Endothelial cell of umbilical vein (primary cell): ENCODE measurements at regions not wholly inside any gene's neighbourhood (a gene's known extent, or its start where the extent isn't known, plus 50 kb on each side); places are given as distances from the start of the nearest gene placed in this dataset.

Experiments used
- BruUV-seq: library from RNA; stranded (reverse); fragments of 400-500 nt; replicated peaks from 2 replicates; lab custom pipeline; 2021; lab: Mats Ljungman, UMichigan
- CTCF ChIA-PET: fragments of 300-600, 350-600 bp; sonication (Branson Sonifier 250); formaldehyde crosslinking; loops from one replicate; lab custom pipeline; 2021; ENCODE audit warnings: antibody characterized with exemption, inconsistent platforms; lab: Charles Lee
- POLR2A ChIA-PET: fragments of 300-600, 350-600 bp; sonication (Branson Sonifier 250); formaldehyde crosslinking; loops from one replicate; lab custom pipeline; 2021; ENCODE audit warnings: antibody characterized with exemption, inconsistent platforms; lab: Charles Lee
- DNase-seq: peaks from one replicate; pipeline ENCODE4 v3.0.0-alpha.2; 2011; ENCODE audit warnings: low read depth, low spot score
- FAIRE-seq: peaks from 2 replicates; lab custom pipeline; 2011; peaks lifted over from hg19 to GRCh38; lab: Jason Lieb, UNC
- H2AFZ ChIP-seq: 2 replicates; pipeline ENCODE4 v1.6.0; 2012; ENCODE audit warnings: low read depth, low read length, control low read depth, inconsistent platforms
- H3K27ac ChIP-seq: 2 replicates; pipeline ENCODE4 v1.5.1; 2011; ENCODE audit warnings: low read depth, mild to moderate bottlenecking, control low read depth, low read length, moderate library complexity; ENCODE audit not compliant: insufficient read depth
- H3K27me3 ChIP-seq, 2 experiments: 2 replicates each; pipeline versions ENCODE4 v1.6.0 to v1.6.1; 2011; ENCODE audit warnings: low read length in 2 of 2, mixed read lengths in 1 of 2; ENCODE audit not compliant: control insufficient read depth in 2 of 2, insufficient read depth in 2 of 2
- H3K36me3 ChIP-seq, 2 experiments: 2 replicates in 1 of 2; 3 replicates in 1 of 2; pipeline ENCODE4 v1.5.1; 2011; ENCODE audit warnings: low read length in 2 of 2, mild to moderate bottlenecking in 1 of 2, moderate library complexity in 1 of 2; ENCODE audit not compliant: control insufficient read depth in 2 of 2, insufficient read depth in 2 of 2; ENCODE audit errors: extremely low read depth in 1 of 2
- H3K4me1 ChIP-seq: 3 replicates; pipeline ENCODE4 v1.5.1; 2011; ENCODE audit warnings: mild to moderate bottlenecking, low read length; ENCODE audit not compliant: control insufficient read depth, insufficient read depth; ENCODE audit errors: extremely low read depth
- H3K4me2 ChIP-seq: 2 replicates; pipeline ENCODE4 v1.6.1; 2011; ENCODE audit warnings: low read length, control low read depth, mixed read lengths; ENCODE audit not compliant: insufficient read depth
- H3K4me3 ChIP-seq, 3 experiments: fragments of 200-600 bp in 1 of 3; sonication (generic), shearing (Covaris generic) in 1 of 3; replicated peaks in 1 of 3; 2 replicates each; pipeline ENCODE4 v1.5.1; 2011 to 2016; ENCODE audit warnings: control low read depth in 3 of 3, low read length in 3 of 3, mild to moderate bottlenecking in 2 of 3, inconsistent platforms in 1 of 3, low read depth in 1 of 3, moderate library complexity in 1 of 3; ENCODE audit not compliant: insufficient read depth in 1 of 3
- H3K79me2 ChIP-seq: 2 replicates; pipeline ENCODE4 v1.6.0; 2012; ENCODE audit warnings: low read length, inconsistent platforms; ENCODE audit not compliant: control insufficient read depth, insufficient read depth
- H3K9ac ChIP-seq: replicated peaks from 2 replicates; pipeline ENCODE3; 2011; ENCODE audit warnings: low read length, control low read depth; ENCODE audit not compliant: insufficient read depth; ENCODE audit errors: extremely low read depth
- H3K9me1 ChIP-seq: replicated peaks from 3 replicates; pipeline ENCODE4 v1.6.0; 2011; ENCODE audit warnings: mild to moderate bottlenecking, low read length; ENCODE audit not compliant: control insufficient read depth, insufficient read depth; ENCODE audit errors: extremely low read depth
- H3K9me3 ChIP-seq: replicated peaks from 2 replicates; pipeline ENCODE4 v1.5.1; 2012; ENCODE audit warnings: low read length, inconsistent platforms; ENCODE audit not compliant: control insufficient read depth, insufficient read depth
- H4K20me1 ChIP-seq: replicated peaks from 2 replicates; pipeline ENCODE3; 2011; ENCODE audit warnings: mild to moderate bottlenecking, low read length; ENCODE audit not compliant: control insufficient read depth, insufficient read depth; ENCODE audit errors: extremely low read depth
- CTCF ChIP-seq, 2 donors: IDR thresholded peaks; 1 replicate in 1 of 2; 2 replicates in 1 of 2; pipeline ENCODE4 v1.5.1; 2011; ENCODE audit warnings: low read length in 2 of 2, mild to moderate bottlenecking in 2 of 2, moderate library complexity in 2 of 2, control low read depth in 1 of 2, inconsistent platforms in 1 of 2, low read depth in 1 of 2; ENCODE audit not compliant: insufficient read depth in 1 of 2; ENCODE audit errors: extremely low read depth in 1 of 2
- EZH2 ChIP-seq: IDR thresholded peaks from 2 replicates; pipeline ENCODE4 v1.6.1; 2012; ENCODE audit warnings: borderline replicate concordance, low read depth, mild to moderate bottlenecking, moderate library complexity, low read length, inconsistent platforms; ENCODE audit not compliant: severe bottlenecking
- FOS ChIP-seq: IDR thresholded peaks from 2 replicates; pipeline ENCODE4 v1.6.1; 2011; ENCODE audit warnings: mild to moderate bottlenecking, low read length, moderate library complexity, borderline replicate concordance; ENCODE audit not compliant: insufficient read depth
- GATA2 ChIP-seq: IDR thresholded peaks from 2 replicates; pipeline ENCODE4 v1.7.0; 2011; ENCODE audit warnings: low read depth, mild to moderate bottlenecking, moderate library complexity, mixed read lengths, low read length; ENCODE audit not compliant: insufficient read length, insufficient read depth
- JUN ChIP-seq: IDR thresholded peaks from 2 replicates; pipeline ENCODE4 v1.6.1; 2011; ENCODE audit warnings: borderline replicate concordance, low read depth; ENCODE audit not compliant: insufficient read length, insufficient read depth
- MYC ChIP-seq: IDR thresholded peaks from one replicate; pipeline ENCODE4 v1.6.1; 2011; ENCODE audit warnings: mild to moderate bottlenecking, low read depth, low read length
- POLR2A ChIP-seq: IDR thresholded peaks from 2 replicates; pipeline ENCODE4 v1.6.1; 2012; ENCODE audit warnings: low read depth, mild to moderate bottlenecking, control low read depth, low read length
- POLR2AphosphoS5 ChIP-seq: IDR thresholded peaks from 2 replicates; pipeline ENCODE4 v1.6.1; 2012; ENCODE audit warnings: low read depth, mild to moderate bottlenecking, control low read depth, low read length, moderate library complexity; ENCODE audit not compliant: insufficient read depth
- dilution Hi-C: fragments of 300-500 bp; cut with MboI; formaldehyde crosslinking; loops from one replicate; pipeline ENCODE4 v1.15.0; 2019; ENCODE audit warnings: low sequenced_read_pairs; ENCODE audit not compliant: extremely low pct_ligation_motif_present
- intact Hi-C: fragments of 100-400 bp; cut with micrococcal nuclease; formaldehyde crosslinking; loops from one replicate; pipeline ENCODE4 v1.10.0; 2022
- TF ChIP-seq, protein P1 (sequence below): IDR thresholded peaks from 2 replicates; pipeline ENCODE4 v1.6.1; 2011; ENCODE audit not compliant: insufficient read depth, insufficient read length

GRCh38 chr16:65543781-65544740, 422.2 kb upstream of the CDH11 start:
- BruUV-seq: no TSS peak
- ChIA-PET CTCF (no interaction called here), POLR2A (no interaction called here)
- no peak overlapping the region for H3K4me3 ChIP-seq
- H2AFZ ChIP-seq: no peak overlapping the region
- no peaks in the 10 kb centered on the region for H3K9me1 ChIP-seq
- TF ChIP-seq GATA2 (no peak), POLR2A (no peak), EZH2 (no peak), POLR2AphosphoS5 (no peak), MYC (no peak), FOS (no peak), JUN (no peak), CTCF (IDR thresholded peaks at IDR 0.05; ENCODE audit: extremely low read depth in 1 of 2, insufficient read depth in 1 of 2, low read depth in 1 of 2, low read length in 2 of 2) (no peak)
- TF ChIP-seq, protein P1, sequence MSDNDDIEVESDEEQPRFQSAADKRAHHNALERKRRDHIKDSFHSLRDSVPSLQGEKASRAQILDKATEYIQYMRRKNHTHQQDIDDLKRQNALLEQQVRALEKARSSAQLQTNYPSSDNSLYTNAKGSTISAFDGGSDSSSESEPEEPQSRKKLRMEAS: no peak
- no peaks in the 10 kb centered on the region for H3K4me1 ChIP-seq
- no peaks in the 10 kb centered on the region for H3K36me3 ChIP-seq
- DNase-seq (no peak), FAIRE-seq (no peak)
- no peaks in the 10 kb centered on the region for H4K20me1 ChIP-seq
- no peaks in the 10 kb centered on the region for H3K27me3 ChIP-seq
- no peaks in the 10 kb centered on the region for H3K79me2 ChIP-seq
- no peak overlapping the region for H3K4me2 ChIP-seq
- no peaks in the 10 kb centered on the region for H3K9me3 ChIP-seq
- no peak overlapping the region for H3K27ac ChIP-seq
- no peak overlapping the region for H3K9ac ChIP-seq
- dilution Hi-C loops (no loop called here), intact Hi-C loops (no loop called here)
